ENCODE measurements at regions not wholly inside any gene's neighbourhood (a gene's known extent, or its start where the extent isn't known, plus 50 kb on each side); places are given as distances from the start of the nearest gene placed in this dataset.

- Histone ChIP-seq H3K9ac (ENCODE audit: low read depth, low read length, poor library complexity) (no peak overlapping the region), H3K27ac (replicated peaks; ENCODE audit: low read length) (no peak overlapping the region), H3K14ac (ENCODE audit: low read length) (no peak overlapping the region), H3K9me3 (replicated peaks in 1 of 2; ENCODE audit: control insufficient read depth in 2 of 2, insufficient read depth in 1 of 2, low read depth in 1 of 2, low read length in 2 of 2) (no peaks in the 10 kb centered on the region), H2AK5ac (ENCODE audit: low read depth, low read length) (no peak overlapping the region), H3K4ac (ENCODE audit: low read length) (no peak overlapping the region), H3K36me3 (replicated peaks in 1 of 2; ENCODE audit: control insufficient read depth in 2 of 2, insufficient read depth in 2 of 2, low read length in 2 of 2) (no peaks in the 10 kb centered on the region), H4K91ac (ENCODE audit: low read depth, low read length, poor library complexity) (no peak overlapping the region), H3K23ac (ENCODE audit: low read depth, low read length, poor library complexity) (no peak overlapping the region), H2BK12ac (ENCODE audit: low read length) (no peak overlapping the region), H2AFZ (ENCODE audit: low read length) (no peak overlapping the region), H3K79me1 (ENCODE audit: low read depth, low read length) (no peaks in the 10 kb centered on the region), H2BK5ac (ENCODE audit: low read length) (no peak overlapping the region), H3K4me2 (ENCODE audit: insufficient read depth, low read length, poor library complexity, severe bottlenecking) (no peak overlapping the region), H3K4me1 (ENCODE audit: control insufficient read depth in 2 of 2, insufficient read depth in 1 of 2, low read depth in 1 of 2, low read length in 2 of 2) (no peaks in the 10 kb centered on the region), H2BK15ac (ENCODE audit: low read length) (no peak overlapping the region), H4K8ac (ENCODE audit: low read depth, low read length) (no peak overlapping the region), H2BK120ac (ENCODE audit: low read depth, low read length) (no peak overlapping the region), H3K27me3 (ENCODE audit: control insufficient read depth in 3 of 3, insufficient read depth in 3 of 3, low read depth in 1 of 3, low read length in 3 of 3) (no peaks in the 10 kb centered on the region), H3K4me3 (ENCODE audit: low read length in 2 of 2) (no peak overlapping the region), H3K18ac (ENCODE audit: low read length) (no peak overlapping the region)
- no peak for DNase-seq (ENCODE audit: low spot score)
Measured at GRCh38 chr11:112533682-112534081, 273.0 kb upstream of the PLET1 start.

GRCh38 chr11:112534208-112534607 is 273.5 kb upstream of the PLET1 start:
- no peaks in the 10 kb centered on the region for H3K79me1 ChIP-seq (ENCODE audit: low read depth, low read length)
- H3K4me2 ChIP-seq (ENCODE audit: insufficient read depth, low read length, poor library complexity, severe bottlenecking): no peak overlapping the region
- no peak overlapping the region for H2BK120ac ChIP-seq (ENCODE audit: low read depth, low read length)
- no peak overlapping the region for H3K14ac ChIP-seq (ENCODE audit: low read length)
- no peak overlapping the region for H2BK12ac ChIP-seq (ENCODE audit: low read length)
- H2AFZ ChIP-seq (ENCODE audit: low read length): no peak overlapping the region
- no peaks in the 10 kb centered on the region for H3K36me3 ChIP-seq (replicated peaks in 1 of 2; ENCODE audit: control insufficient read depth in 2 of 2, insufficient read depth in 2 of 2, low read length in 2 of 2)
- no peak overlapping the region for H3K27ac ChIP-seq (replicated peaks; ENCODE audit: low read length)
- H3K18ac ChIP-seq (ENCODE audit: low read length): no peak overlapping the region
- no peak for DNase-seq (ENCODE audit: low spot score)
- no peak overlapping the region for H3K23ac ChIP-seq (ENCODE audit: low read depth, low read length, poor library complexity)
- H3K27me3 ChIP-seq (ENCODE audit: control insufficient read depth in 3 of 3, insufficient read depth in 3 of 3, low read depth in 1 of 3, low read length in 3 of 3): no peaks in the 10 kb centered on the region
- no peak overlapping the region for H2AK5ac ChIP-seq (ENCODE audit: low read depth, low read length)
- WGBS, 2 donors (ENCODE audit: extremely low coverage in 2 of 2, insufficient read length in 2 of 2, insufficient replicate concordance in 1 of 2): no CpG with 5 or more reads among the region's 2 CpGs
- no peak overlapping the region for H2BK15ac ChIP-seq (ENCODE audit: low read length)
- H3K9me3 ChIP-seq (replicated peaks in 1 of 2; ENCODE audit: control insufficient read depth in 2 of 2, insufficient read depth in 1 of 2, low read depth in 1 of 2, low read length in 2 of 2): no peaks in the 10 kb centered on the region
- no peak overlapping the region for H2BK5ac ChIP-seq (ENCODE audit: low read length)
- H4K8ac ChIP-seq (ENCODE audit: low read depth, low read length): no peak overlapping the region
- no peak overlapping the region for H3K4ac ChIP-seq (ENCODE audit: low read length)
- H4K91ac ChIP-seq (ENCODE audit: low read depth, low read length, poor library complexity): no peak overlapping the region
- H3K9ac ChIP-seq (ENCODE audit: low read depth, low read length, poor library complexity): no peak overlapping the region
- no peak overlapping the region for H3K4me3 ChIP-seq (ENCODE audit: low read length in 2 of 2)
- peaks cover 0 to 2% of the 10 kb centered on the region in 2 donors for H3K4me1 ChIP-seq (ENCODE audit: control insufficient read depth in 2 of 2, insufficient read depth in 1 of 2, low read depth in 1 of 2, low read length in 2 of 2)

GRCh38 chr11:112537026-112537425 is 276.4 kb upstream of the PLET1 start:
- H3K4me3 ChIP-seq (ENCODE audit: low read length in 2 of 2): no peak overlapping the region
- no peak overlapping the region for H2AFZ ChIP-seq (ENCODE audit: low read length)
- H3K4ac ChIP-seq (ENCODE audit: low read length): no peak overlapping the region
- no peaks in the 10 kb centered on the region for H3K36me3 ChIP-seq (replicated peaks in 1 of 2; ENCODE audit: control insufficient read depth in 2 of 2, insufficient read depth in 2 of 2, low read length in 2 of 2)
- no CpG with 5 or more reads among the region's 1 CpG for WGBS, 2 donors (ENCODE audit: extremely low coverage in 2 of 2, insufficient read length in 2 of 2, insufficient replicate concordance in 1 of 2)
- no peak overlapping the region for H3K23ac ChIP-seq (ENCODE audit: low read depth, low read length, poor library complexity)
- H3K27ac ChIP-seq (replicated peaks; ENCODE audit: low read length): no peak overlapping the region
- no peak overlapping the region for H4K91ac ChIP-seq (ENCODE audit: low read depth, low read length, poor library complexity)
- DNase-seq (ENCODE audit: low spot score): no peak
- H2BK120ac ChIP-seq (ENCODE audit: low read depth, low read length): no peak overlapping the region
- H2AK5ac ChIP-seq (ENCODE audit: low read depth, low read length): no peak overlapping the region
- no peak overlapping the region for H3K4me2 ChIP-seq (ENCODE audit: insufficient read depth, low read length, poor library complexity, severe bottlenecking)
- no peaks in the 10 kb centered on the region for H3K9me3 ChIP-seq (replicated peaks in 1 of 2; ENCODE audit: control insufficient read depth in 2 of 2, insufficient read depth in 1 of 2, low read depth in 1 of 2, low read length in 2 of 2)
- no peak overlapping the region for H2BK15ac ChIP-seq (ENCODE audit: low read length)
- H4K8ac ChIP-seq (ENCODE audit: low read depth, low read length): no peak overlapping the region
- no peak overlapping the region for H3K18ac ChIP-seq (ENCODE audit: low read length)
- H3K4me1 ChIP-seq (ENCODE audit: control insufficient read depth in 2 of 2, insufficient read depth in 1 of 2, low read depth in 1 of 2, low read length in 2 of 2): peaks cover 0 to 2% of the 10 kb centered on the region in 2 donors
- H3K14ac ChIP-seq (ENCODE audit: low read length): no peak overlapping the region
- no peaks in the 10 kb centered on the region for H3K27me3 ChIP-seq (ENCODE audit: control insufficient read depth in 3 of 3, insufficient read depth in 3 of 3, low read depth in 1 of 3, low read length in 3 of 3)
- H3K9ac ChIP-seq (ENCODE audit: low read depth, low read length, poor library complexity): no peak overlapping the region
- H2BK5ac ChIP-seq (ENCODE audit: low read length): no peak overlapping the region
- H2BK12ac ChIP-seq (ENCODE audit: low read length): no peak overlapping the region
- H3K79me1 ChIP-seq (ENCODE audit: low read depth, low read length): no peaks in the 10 kb centered on the region

- Histone ChIP-seq H3K36me3 (replicated peaks in 1 of 2; ENCODE audit: control insufficient read depth in 2 of 2, insufficient read depth in 2 of 2, low read length in 2 of 2) (no peaks in the 10 kb centered on the region), H3K18ac (ENCODE audit: low read length) (no peak overlapping the region), H3K79me1 (ENCODE audit: low read depth, low read length) (no peaks in the 10 kb centered on the region), H3K4me2 (ENCODE audit: insufficient read depth, low read length, poor library complexity, severe bottlenecking) (no peak overlapping the region), H3K4me3 (ENCODE audit: low read length in 2 of 2) (no peak overlapping the region), H3K27me3 (ENCODE audit: control insufficient read depth in 3 of 3, insufficient read depth in 3 of 3, low read depth in 1 of 3, low read length in 3 of 3) (no peaks in the 10 kb centered on the region), H3K4me1 (ENCODE audit: control insufficient read depth in 2 of 2, insufficient read depth in 1 of 2, low read depth in 1 of 2, low read length in 2 of 2) (peaks cover 0 to 2% of the 10 kb centered on the region in 2 donors), H2AFZ (ENCODE audit: low read length) (no peak overlapping the region), H3K9ac (ENCODE audit: low read depth, low read length, poor library complexity) (no peak overlapping the region), H4K91ac (ENCODE audit: low read depth, low read length, poor library complexity) (no peak overlapping the region), H3K9me3 (replicated peaks in 1 of 2; ENCODE audit: control insufficient read depth in 2 of 2, insufficient read depth in 1 of 2, low read depth in 1 of 2, low read length in 2 of 2) (no peaks in the 10 kb centered on the region), H2BK120ac (ENCODE audit: low read depth, low read length) (no peak overlapping the region), H3K14ac (ENCODE audit: low read length) (no peak overlapping the region), H2BK12ac (ENCODE audit: low read length) (no peak overlapping the region), H2AK5ac (ENCODE audit: low read depth, low read length) (no peak overlapping the region), H2BK15ac (ENCODE audit: low read length) (no peak overlapping the region), H4K8ac (ENCODE audit: low read depth, low read length) (no peak overlapping the region), H3K4ac (ENCODE audit: low read length) (no peak overlapping the region), H3K23ac (ENCODE audit: low read depth, low read length, poor library complexity) (no peak overlapping the region), H2BK5ac (ENCODE audit: low read length) (no peak overlapping the region), H3K27ac (replicated peaks; ENCODE audit: low read length) (no peak overlapping the region)
- no peak for DNase-seq (ENCODE audit: low spot score)
Measured at GRCh38 chr11:112537846-112538330, 277.2 kb upstream of the PLET1 start.

All from neuronal stem cell (in vitro differentiated cells).